Thyroid gland (tissue), 4 donors: ENCODE measurements at regions not wholly inside any gene's neighbourhood (a gene's known extent, or its start where the extent isn't known, plus 50 kb on each side); places are given as distances from the start of the nearest gene placed in this dataset.

Experiments used
- CTCF ChIP-seq, 6 experiments: fragments of 200-600 bp in 3 of 6; fragments of 450-650 bp in 3 of 6; sonication (generic) in 3 of 6; IDR thresholded peaks; one replicate each; pipeline ENCODE4 v1.5.1; 2016 to 2019; ENCODE audit warnings: antibody characterized with exemption in 6 of 6, mild to moderate bottlenecking in 2 of 6, inconsistent platforms in 1 of 6, moderate library complexity in 1 of 6
- POLR2A ChIP-seq, 2 donors: fragments of 450-650 bp; IDR thresholded peaks; one replicate each; pipeline ENCODE4 v1.6.1; 2017; ENCODE audit warnings: antibody characterized with exemption in 2 of 2, mild to moderate bottlenecking in 2 of 2, moderate library complexity in 1 of 2

- TF ChIP-seq CTCF (IDR thresholded peaks at IDR 0.05) (peak; percentile 44 to 83 (median 66)), POLR2A (IDR thresholded peaks at IDR 0.05) (no peak)
Measured at GRCh38 chr1:172742599-172743500, 83.9 kb downstream of the FASLG start.
